Coronary artery (tissue), 2 donors: ENCODE measurements at regions not wholly inside any gene's neighbourhood (a gene's known extent, or its start where the extent isn't known, plus 50 kb on each side); places are given as distances from the start of the nearest gene placed in this dataset.

ENCODE experiments used
- DNase-seq: peaks from one replicate; pipeline ENCODE4 v3.0.0-alpha.2; 2017; ENCODE audit warnings: low spot score
- H3K27ac ChIP-seq, 2 donors: fragments of 200-600 bp; sonication (generic); one replicate each; pipeline ENCODE4 v1.5.1; 2016 to 2019
- H3K4me3 ChIP-seq: fragments of 200-600 bp; sonication (generic); 2 replicates; pipeline ENCODE4 v1.5.1; 2016; ENCODE audit warnings: mild to moderate bottlenecking, moderate library complexity
- CTCF ChIP-seq: fragments of 200-600 bp; sonication (generic); IDR thresholded peaks from one replicate; pipeline ENCODE4 v1.5.1; 2019; ENCODE audit warnings: antibody characterized with exemption

DNA sequence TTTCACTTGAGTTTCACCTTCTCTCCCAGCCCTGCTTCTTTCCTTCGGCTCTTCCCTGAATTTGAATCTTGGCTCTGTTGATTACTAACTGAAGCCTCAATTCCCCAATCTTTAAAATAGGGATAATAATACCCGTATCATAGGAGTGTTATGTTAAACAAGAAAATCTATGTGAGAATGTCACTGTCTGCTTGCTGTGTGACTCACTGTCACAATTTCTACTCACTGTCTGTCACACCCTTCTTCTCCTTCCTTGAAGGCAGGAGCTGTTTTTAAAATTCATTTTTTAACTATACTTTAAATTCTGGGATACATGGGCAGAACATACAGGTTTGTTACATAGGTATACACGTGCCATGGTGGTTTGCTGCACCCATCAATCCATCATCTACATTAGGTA is 141.6 kb upstream of the CXCR4 start:
- no peak for DNase-seq
- H3K4me3 ChIP-seq: no peak overlapping the region
- TF ChIP-seq CTCF: no peak
- H3K27ac ChIP-seq: no peak overlapping the region

GRCh38 chr2:136257893-136258292 is 139.9 kb upstream of the CXCR4 start:
- TF ChIP-seq CTCF: no peak
- no peak overlapping the region for H3K4me3 ChIP-seq
- H3K27ac ChIP-seq: no peak overlapping the region
- no peak for DNase-seq

DNA sequence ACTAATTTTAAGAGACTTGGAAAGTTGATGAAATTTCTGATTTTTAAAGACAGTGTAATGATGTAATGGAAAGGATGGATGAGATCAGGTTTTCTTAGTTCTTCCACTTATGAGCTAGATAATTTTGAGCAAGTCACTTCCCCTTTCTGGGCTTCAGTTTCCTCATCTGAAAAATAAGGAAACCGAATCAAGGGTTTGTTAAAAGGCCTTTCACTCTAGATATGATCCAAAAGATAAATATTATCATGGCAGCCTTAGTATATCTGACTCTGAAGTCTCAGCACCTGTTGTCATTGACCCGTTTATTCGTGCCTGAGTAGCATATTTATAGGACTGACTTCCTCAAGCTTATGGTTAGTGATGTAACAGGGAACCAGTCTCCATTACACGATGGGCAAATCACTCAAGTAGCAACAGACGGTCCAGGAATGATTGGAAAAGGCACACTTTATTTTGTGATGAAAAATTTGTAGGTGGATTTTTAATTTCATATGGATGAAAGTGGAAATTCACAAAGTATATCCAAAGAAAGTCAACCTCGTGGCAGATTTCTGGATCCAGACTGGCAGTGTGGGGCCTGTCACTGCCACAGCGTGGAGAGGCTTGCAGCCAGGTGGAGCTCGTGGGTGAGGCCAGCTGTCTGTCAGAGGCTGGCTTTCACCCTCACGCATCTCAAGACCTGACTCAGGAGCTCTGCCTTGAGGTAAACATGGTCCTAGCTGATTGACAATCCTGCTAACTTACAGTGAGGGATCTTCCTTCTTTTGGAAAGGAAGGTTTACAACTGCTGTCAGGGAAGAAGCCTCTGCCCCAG is 137.9 kb upstream of the CXCR4 start:
- H3K27ac ChIP-seq: peak overlapping the region in 1 of 2 donors; percentile 7
- TF ChIP-seq CTCF: no peak
- DNase-seq: no peak
- H3K4me3 ChIP-seq: no peak overlapping the region

GRCh38 chr2:136255127-136255526 is 137.2 kb upstream of the CXCR4 start:
- no peak for DNase-seq
- no peak for TF ChIP-seq CTCF
- Histone ChIP-seq H3K27ac (no peak overlapping the region), H3K4me3 (no peak overlapping the region)

GRCh38 chr2:136254681-136255080 is 136.7 kb upstream of the CXCR4 start:
- DNase-seq: no peak
- Histone ChIP-seq H3K4me3 (no peak overlapping the region), H3K27ac (no peak overlapping the region)
- TF ChIP-seq CTCF: no peak

GRCh38 chr2:136253288-136254004 is 135.5 kb upstream of the CXCR4 start:
- no peak for DNase-seq
- no peak for TF ChIP-seq CTCF
- no peak overlapping the region for H3K4me3 ChIP-seq
- peak overlapping the region in 1 of 2 donors; percentile 40 for H3K27ac ChIP-seq
